Caco-2 (cell line): ENCODE measurements at regions not wholly inside any gene's neighbourhood (a gene's known extent, or its start where the extent isn't known, plus 50 kb on each side); places are given as distances from the start of the nearest gene placed in this dataset.

Experiments
- BruUV-seq: library from RNA; stranded (reverse); fragments of 400-500 nt; replicated peaks from 2 replicates; lab custom pipeline; 2021; lab: Mats Ljungman, UMichigan
- CTCF ChIA-PET: fragments of 300-600 bp; sonication (Branson Sonifier 250); formaldehyde crosslinking; loops from one replicate; lab custom pipeline; 2022; ENCODE audit warnings: antibody characterized with exemption; lab: Charles Lee
- POLR2A ChIA-PET: fragments of 300-600 bp; sonication (Branson Sonifier 250); formaldehyde crosslinking; loops from one replicate; lab custom pipeline; 2022; ENCODE audit warnings: antibody characterized with exemption; lab: Charles Lee
- DNase-seq, 2 experiments: peaks; one replicate each; pipeline versions ENCODE4 v3.0.0 to v3.0.0-alpha.2; 2020 to 2022
- H3K27me3 ChIP-seq: replicated peaks from 2 replicates; pipeline ENCODE4 v1.6.0; 2011; ENCODE audit warnings: low read length; ENCODE audit not compliant: control insufficient read depth, insufficient read depth
- H3K36me3 ChIP-seq: 2 replicates; pipeline ENCODE4 v1.5.1; 2011; ENCODE audit warnings: low read length; ENCODE audit not compliant: control insufficient read depth, insufficient read depth
- H3K4me1 ChIP-seq: fragments of 250-450 bp; sonication (Bioruptor Pico); 2 replicates; pipeline ENCODE4 v1.5.1; 2020; ENCODE audit warnings: mild to moderate bottlenecking
- H3K4me3 ChIP-seq: 2 replicates; pipeline ENCODE4 v1.5.1; 2011; ENCODE audit warnings: low read depth, mild to moderate bottlenecking, control low read depth, low read length
- H3K9me3 ChIP-seq: fragments of 250-450 bp; sonication (Bioruptor Pico); 2 replicates; pipeline ENCODE4 v1.5.1; 2020; ENCODE audit warnings: mild to moderate bottlenecking, moderate library complexity
- H3K27ac Mint-ChIP-seq: one replicate; pipeline ENCODE4 v1.8.0; 2022; ENCODE audit warnings: mixed read lengths; ENCODE audit not compliant: unreplicated experiment
- H3K27me3 Mint-ChIP-seq: one replicate; pipeline ENCODE4 v1.8.0; 2022; ENCODE audit warnings: mixed read lengths; ENCODE audit not compliant: insufficient read depth, unreplicated experiment
- H3K36me3 Mint-ChIP-seq: one replicate; pipeline ENCODE4 v1.8.0; 2022; ENCODE audit warnings: mild to moderate bottlenecking, mixed read lengths; ENCODE audit not compliant: insufficient read depth, unreplicated experiment
- H3K4me1 Mint-ChIP-seq: one replicate; pipeline ENCODE4 v1.8.0; 2022; ENCODE audit warnings: low read depth, mixed read lengths; ENCODE audit not compliant: unreplicated experiment
- H3K4me3 Mint-ChIP-seq: one replicate; pipeline ENCODE4 v1.8.0; 2022; ENCODE audit warnings: mild to moderate bottlenecking, moderate library complexity, mixed read lengths; ENCODE audit not compliant: unreplicated experiment
- H3K9me3 Mint-ChIP-seq: one replicate; pipeline ENCODE4 v1.8.0; 2022; ENCODE audit warnings: mixed read lengths; ENCODE audit not compliant: unreplicated experiment
- intact Hi-C: fragments of 100-400 bp; cut with micrococcal nuclease; formaldehyde crosslinking; loops from one replicate; pipeline ENCODE4 v1.10.0; 2022; ENCODE audit not compliant: unreplicated experiment
- TF ChIP-seq, protein P1 (sequence below), 2 experiments: fragments of 200-600 bp in 1 of 2; IDR thresholded peaks; 1 replicate in 1 of 2; 2 replicates in 1 of 2; pipeline versions ENCODE4 v1.5.1 to v1.8.0; 2011 to 2022; ENCODE audit warnings: antibody characterized with exemption in 1 of 2, control low read depth in 1 of 2, inconsistent platforms in 1 of 2, low read depth in 1 of 2, low read length in 1 of 2, mild to moderate bottlenecking in 1 of 2, moderate library complexity in 1 of 2; ENCODE audit not compliant: insufficient read depth in 1 of 2, severe bottlenecking in 1 of 2, unreplicated experiment in 1 of 2

GRCh38 chr4:27616166-27616565 lies 755.5 kb downstream of the STIM2 start:
- no peaks in the 10 kb centered on the region for H3K4me1 ChIP-seq
- POLR2A ChIA-PET = no interaction called here
- H3K27ac Mint-ChIP-seq = no peak overlapping the region

GRCh38 chr4:27619435-27619834 lies 758.8 kb downstream of the STIM2 start:
- Histone ChIP-seq H3K9me3 (no peaks in the 10 kb centered on the region), H3K27me3 (no peaks in the 10 kb centered on the region), H3K36me3 (no peaks in the 10 kb centered on the region), H3K4me1 (no peaks in the 10 kb centered on the region), H3K4me3 (no peak overlapping the region)
- POLR2A ChIA-PET = no interaction called here
- CTCF ChIA-PET = no interaction called here
- no peaks in the 10 kb centered on the region for H3K36me3 Mint-ChIP-seq
- TF ChIP-seq, protein P1, sequence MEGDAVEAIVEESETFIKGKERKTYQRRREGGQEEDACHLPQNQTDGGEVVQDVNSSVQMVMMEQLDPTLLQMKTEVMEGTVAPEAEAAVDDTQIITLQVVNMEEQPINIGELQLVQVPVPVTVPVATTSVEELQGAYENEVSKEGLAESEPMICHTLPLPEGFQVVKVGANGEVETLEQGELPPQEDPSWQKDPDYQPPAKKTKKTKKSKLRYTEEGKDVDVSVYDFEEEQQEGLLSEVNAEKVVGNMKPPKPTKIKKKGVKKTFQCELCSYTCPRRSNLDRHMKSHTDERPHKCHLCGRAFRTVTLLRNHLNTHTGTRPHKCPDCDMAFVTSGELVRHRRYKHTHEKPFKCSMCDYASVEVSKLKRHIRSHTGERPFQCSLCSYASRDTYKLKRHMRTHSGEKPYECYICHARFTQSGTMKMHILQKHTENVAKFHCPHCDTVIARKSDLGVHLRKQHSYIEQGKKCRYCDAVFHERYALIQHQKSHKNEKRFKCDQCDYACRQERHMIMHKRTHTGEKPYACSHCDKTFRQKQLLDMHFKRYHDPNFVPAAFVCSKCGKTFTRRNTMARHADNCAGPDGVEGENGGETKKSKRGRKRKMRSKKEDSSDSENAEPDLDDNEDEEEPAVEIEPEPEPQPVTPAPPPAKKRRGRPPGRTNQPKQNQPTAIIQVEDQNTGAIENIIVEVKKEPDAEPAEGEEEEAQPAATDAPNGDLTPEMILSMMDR (IDR thresholded peaks at IDR 0.05; ENCODE audit: insufficient read depth in 1 of 2, low read depth in 1 of 2, low read length in 1 of 2, severe bottlenecking in 1 of 2, unreplicated experiment in 1 of 2) = no peak
- H3K27ac Mint-ChIP-seq = no peak overlapping the region
- no TSS peak for BruUV-seq
- intact Hi-C loops = no loop called here
- no peak for DNase-seq
- H3K27me3 Mint-ChIP-seq = no peaks in the 10 kb centered on the region
- H3K9me3 Mint-ChIP-seq = no peaks in the 10 kb centered on the region
- H3K4me1 Mint-ChIP-seq = no peaks in the 10 kb centered on the region
- H3K4me3 Mint-ChIP-seq = no peak overlapping the region

More at GRCh38 chr4:27616166-27616565, 755.5 kb downstream of the STIM2 start:
- TF ChIP-seq, protein P1 (IDR thresholded peaks at IDR 0.05; ENCODE audit: insufficient read depth in 1 of 2, low read depth in 1 of 2, low read length in 1 of 2, severe bottlenecking in 1 of 2, unreplicated experiment in 1 of 2) = no peak
- Histone ChIP-seq H3K36me3 (no peaks in the 10 kb centered on the region), H3K27me3 (no peaks in the 10 kb centered on the region), H3K9me3 (no peaks in the 10 kb centered on the region), H3K4me3 (no peak overlapping the region)
- H3K4me3 Mint-ChIP-seq = no peak overlapping the region
- no peaks in the 10 kb centered on the region for H3K36me3 Mint-ChIP-seq
- peaks cover 8% of the 10 kb centered on the region for H3K27me3 Mint-ChIP-seq
- intact Hi-C loops = no loop called here
- no TSS peak for BruUV-seq
- no peak for DNase-seq
- no peaks in the 10 kb centered on the region for H3K4me1 Mint-ChIP-seq
- H3K9me3 Mint-ChIP-seq = no peaks in the 10 kb centered on the region
- CTCF ChIA-PET = no interaction called here

- no peaks in the 10 kb centered on the region for H3K9me3 Mint-ChIP-seq
- H3K4me3 Mint-ChIP-seq = no peak overlapping the region
- no peaks in the 10 kb centered on the region for H3K36me3 Mint-ChIP-seq
- no peaks in the 10 kb centered on the region for H3K27me3 Mint-ChIP-seq
- H3K4me1 Mint-ChIP-seq = no peaks in the 10 kb centered on the region
- peak in 1 of 2 experiments; percentile 4 for DNase-seq
- no peaks in the 10 kb centered on the region for H3K36me3 ChIP-seq
- intact Hi-C loops = no loop called here
- TF ChIP-seq, protein P1 (IDR thresholded peaks at IDR 0.05; ENCODE audit: insufficient read depth in 1 of 2, low read depth in 1 of 2, low read length in 1 of 2, severe bottlenecking in 1 of 2, unreplicated experiment in 1 of 2) = no peak
- no peak overlapping the region for H3K27ac Mint-ChIP-seq
- H3K9me3 ChIP-seq = no peaks in the 10 kb centered on the region
- ChIA-PET POLR2A (no interaction called here), CTCF (no interaction called here)
- no peaks in the 10 kb centered on the region for H3K4me1 ChIP-seq
- no TSS peak for BruUV-seq
- no peaks in the 10 kb centered on the region for H3K27me3 ChIP-seq
- no peak overlapping the region for H3K4me3 ChIP-seq
Observed at GRCh38 chr4:27620886-27621285, 760.2 kb downstream of the STIM2 start.
